ENCODE measurements at regions not wholly inside any gene's neighbourhood (a gene's known extent, or its start where the extent isn't known, plus 50 kb on each side); places are given as distances from the start of the nearest gene placed in this dataset.

GRCh38 chr18:24629921-24630320, 169.5 kb downstream of the HRH4 start:
- no peaks in the 10 kb centered on the region for H3K36me3 ChIP-seq (ENCODE audit: control insufficient read depth, insufficient read depth, low read length)
- no peaks in the 10 kb centered on the region for H3K27me3 ChIP-seq (ENCODE audit: control insufficient read depth, insufficient read depth, low read length)
- no TSS peak for BruUV-seq (replicated peaks)
- no peak for TF ChIP-seq TCF7L2 (IDR thresholded peaks at IDR 0.05; ENCODE audit: low read depth, low read length)
- TF ChIP-seq SIN3A (IDR thresholded peaks at IDR 0.05; ENCODE audit: borderline replicate concordance, insufficient read depth, low read depth, low read length), result no peak
- TF ChIP-seq CTCF (IDR thresholded peaks at IDR 0.05), result no peak
- TF ChIP-seq POLR2AphosphoS5 (IDR thresholded peaks at IDR 0.05; ENCODE audit: low read depth, low read length), result no peak
- no peak for TF ChIP-seq REST (IDR thresholded peaks at IDR 0.05; ENCODE audit: insufficient read depth in 1 of 2, low read depth in 2 of 2, low read length in 1 of 2)
- ATAC-seq (no peak), DNase-seq (ENCODE audit: low read depth, low spot score) (no peak)
- ChIA-PET CTCF (no interaction called here), POLR2A (no interaction called here)
- no peak overlapping the region for H3K4me3 ChIP-seq (ENCODE audit: low read depth in 2 of 2, low read length in 2 of 2)
- intact Hi-C loops (cut with micrococcal nuclease; ENCODE audit: unreplicated experiment) (loop anchor here (5.0 kb wide), 1 partner anchor 327 kb away; no protein-coding TSS in a partner anchor), in situ Hi-C loops (cut with HindIII; ENCODE audit: low pct_unique_long_range_greater_than_20kb, low sequenced_read_pairs) (no loop called here)
- H3K4me1 ChIP-seq (ENCODE audit: control insufficient read depth, insufficient read depth, low read length), result no peaks in the 10 kb centered on the region
- no peaks in the 10 kb centered on the region for H3K9me3 ChIP-seq (ENCODE audit: control insufficient read depth, insufficient read depth, low read depth, low read length)
- no peak overlapping the region for H3K27ac ChIP-seq (ENCODE audit: low read length)

- no peak for TF ChIP-seq POLR2AphosphoS5 (IDR thresholded peaks at IDR 0.05; ENCODE audit: low read depth, low read length)
- TF ChIP-seq SIN3A (IDR thresholded peaks at IDR 0.05; ENCODE audit: borderline replicate concordance, insufficient read depth, low read depth, low read length), result no peak
- no peak for TF ChIP-seq CTCF (IDR thresholded peaks at IDR 0.05)
- TF ChIP-seq TCF7L2 (IDR thresholded peaks at IDR 0.05; ENCODE audit: low read depth, low read length), result no peak
- TF ChIP-seq REST (IDR thresholded peaks at IDR 0.05; ENCODE audit: insufficient read depth in 1 of 2, low read depth in 2 of 2, low read length in 1 of 2), result no peak
- no peaks in the 10 kb centered on the region for H3K4me1 ChIP-seq (ENCODE audit: control insufficient read depth, insufficient read depth, low read length)
- H3K27ac ChIP-seq (ENCODE audit: low read length), result no peak overlapping the region
- no peaks in the 10 kb centered on the region for H3K36me3 ChIP-seq (ENCODE audit: control insufficient read depth, insufficient read depth, low read length)
- H3K9me3 ChIP-seq (ENCODE audit: control insufficient read depth, insufficient read depth, low read depth, low read length), result no peaks in the 10 kb centered on the region
- DNase-seq (ENCODE audit: low read depth, low spot score), result no peak
- H3K4me3 ChIP-seq (ENCODE audit: low read depth in 2 of 2, low read length in 2 of 2), result no peak overlapping the region
- intact Hi-C loops (cut with micrococcal nuclease; ENCODE audit: unreplicated experiment), result no loop called here
- CTCF ChIA-PET, result no interaction called here
- H3K27me3 ChIP-seq (ENCODE audit: control insufficient read depth, insufficient read depth, low read length), result no peaks in the 10 kb centered on the region
- in situ Hi-C loops (cut with HindIII; ENCODE audit: low pct_unique_long_range_greater_than_20kb, low sequenced_read_pairs), result no loop called here
- no peak for ATAC-seq
- POLR2A ChIA-PET, result no interaction called here
- no TSS peak for BruUV-seq (replicated peaks)
These were observed 170.0 kb downstream of the HRH4 start for GRCh38 chr18:24630346-24630880.
